ENCODE measurements at regions not wholly inside any gene's neighbourhood (a gene's known extent, or its start where the extent isn't known, plus 50 kb on each side); places are given as distances from the start of the nearest gene placed in this dataset.

DNA sequence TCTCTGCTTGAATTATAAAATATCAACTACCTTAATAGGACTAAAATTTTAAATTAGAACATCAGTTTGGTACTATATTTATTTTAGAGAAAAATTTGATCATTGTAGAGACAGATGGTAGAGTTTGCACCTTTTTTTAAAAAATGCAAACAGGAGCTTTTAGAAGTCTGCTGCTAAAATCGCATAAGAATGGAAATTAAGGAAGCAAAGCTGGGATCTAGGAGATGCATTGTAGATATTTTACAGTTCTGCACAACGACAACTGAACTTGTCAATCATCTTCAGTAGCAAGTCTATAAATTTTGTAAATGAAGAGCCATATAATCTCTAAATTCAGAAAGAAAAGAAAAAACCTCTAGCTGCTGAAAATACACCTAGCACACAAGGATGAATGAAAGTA, 185.6 kb upstream of the KCNK2 start:
- TF ChIP-seq, protein P1, sequence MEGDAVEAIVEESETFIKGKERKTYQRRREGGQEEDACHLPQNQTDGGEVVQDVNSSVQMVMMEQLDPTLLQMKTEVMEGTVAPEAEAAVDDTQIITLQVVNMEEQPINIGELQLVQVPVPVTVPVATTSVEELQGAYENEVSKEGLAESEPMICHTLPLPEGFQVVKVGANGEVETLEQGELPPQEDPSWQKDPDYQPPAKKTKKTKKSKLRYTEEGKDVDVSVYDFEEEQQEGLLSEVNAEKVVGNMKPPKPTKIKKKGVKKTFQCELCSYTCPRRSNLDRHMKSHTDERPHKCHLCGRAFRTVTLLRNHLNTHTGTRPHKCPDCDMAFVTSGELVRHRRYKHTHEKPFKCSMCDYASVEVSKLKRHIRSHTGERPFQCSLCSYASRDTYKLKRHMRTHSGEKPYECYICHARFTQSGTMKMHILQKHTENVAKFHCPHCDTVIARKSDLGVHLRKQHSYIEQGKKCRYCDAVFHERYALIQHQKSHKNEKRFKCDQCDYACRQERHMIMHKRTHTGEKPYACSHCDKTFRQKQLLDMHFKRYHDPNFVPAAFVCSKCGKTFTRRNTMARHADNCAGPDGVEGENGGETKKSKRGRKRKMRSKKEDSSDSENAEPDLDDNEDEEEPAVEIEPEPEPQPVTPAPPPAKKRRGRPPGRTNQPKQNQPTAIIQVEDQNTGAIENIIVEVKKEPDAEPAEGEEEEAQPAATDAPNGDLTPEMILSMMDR (IDR thresholded peaks at IDR 0.05; ENCODE audit: control extremely low read depth in 1 of 3, insufficient read depth in 1 of 3, low read depth in 1 of 3, low read length in 3 of 3) = no peak
- TF ChIP-seq POLR2A (IDR thresholded peaks at IDR 0.05; ENCODE audit: control extremely low read depth in 1 of 2, low read depth in 2 of 2, low read length in 2 of 2) (no peak), SIRT6 (IDR thresholded peaks at IDR 0.05; ENCODE audit: low read length) (no peak), MAFK (IDR thresholded peaks at IDR 0.05; ENCODE audit: low read depth, low read length) (no peak)
